H9 (cell line): ENCODE measurements at regions not wholly inside any gene's neighbourhood (a gene's known extent, or its start where the extent isn't known, plus 50 kb on each side); places are given as distances from the start of the nearest gene placed in this dataset.

ENCODE experiments used
- DNase-seq: peaks from one replicate; pipeline ENCODE4 v3.0.0-alpha.2; 2017
- H2AFZ ChIP-seq: one replicate; pipeline ENCODE4 v1.6.1; 2013; ENCODE audit warnings: mild to moderate bottlenecking, low read length, control low read depth, moderate library complexity
- H2AK5ac ChIP-seq: 2 replicates; pipeline ENCODE4 v1.6.1; 2013; ENCODE audit warnings: low read length, control low read depth, mixed read lengths; ENCODE audit not compliant: insufficient read length
- H2BK120ac ChIP-seq: one replicate; pipeline ENCODE4 v1.6.1; 2013; ENCODE audit warnings: low read depth, mild to moderate bottlenecking, low read length, control low read depth, inconsistent platforms; ENCODE audit not compliant: poor library complexity, severe bottlenecking
- H2BK12ac ChIP-seq: 2 replicates; pipeline ENCODE4 v1.6.1; 2013; ENCODE audit warnings: low read length, control low read depth, mixed read lengths, low read depth; ENCODE audit not compliant: insufficient read length
- H2BK15ac ChIP-seq: 2 replicates; pipeline ENCODE4 v1.6.1; 2013; ENCODE audit warnings: low read depth, low read length, control low read depth
- H2BK20ac ChIP-seq: one replicate; pipeline ENCODE4 v1.6.1; 2013; ENCODE audit warnings: low read depth, mild to moderate bottlenecking, low read length, control low read depth, inconsistent platforms; ENCODE audit not compliant: poor library complexity, severe bottlenecking
- H2BK5ac ChIP-seq: 2 replicates; pipeline ENCODE4 v1.6.1; 2013; ENCODE audit warnings: low read length, control low read depth, mixed read lengths; ENCODE audit not compliant: insufficient read length
- H3K14ac ChIP-seq: 2 replicates; pipeline ENCODE4 v1.6.1; 2013; ENCODE audit warnings: low read length, control low read depth; ENCODE audit not compliant: insufficient read depth
- H3K18ac ChIP-seq: 2 replicates; pipeline ENCODE4 v1.6.1; 2013; ENCODE audit warnings: low read depth, mild to moderate bottlenecking, mixed read lengths, low read length, control low read depth; ENCODE audit not compliant: insufficient read length
- H3K23ac ChIP-seq: 2 replicates; pipeline ENCODE4 v1.6.1; 2013; ENCODE audit warnings: low read length, control low read depth, mixed read lengths, low read depth; ENCODE audit not compliant: insufficient read length
- H3K23me2 ChIP-seq: 2 replicates; pipeline ENCODE4 v1.6.1; 2013; ENCODE audit warnings: low read depth, mild to moderate bottlenecking, mixed read lengths, low read length, control low read depth; ENCODE audit not compliant: insufficient read length, poor library complexity, severe bottlenecking
- H3K27ac ChIP-seq: 2 replicates; pipeline ENCODE4 v1.5.1; 2013; ENCODE audit warnings: low read length, control low read depth, mixed read lengths, low read depth; ENCODE audit not compliant: insufficient read length
- H3K27me3 ChIP-seq: 2 replicates; pipeline ENCODE4 v1.6.1; 2013; ENCODE audit warnings: low read length, control low read depth, inconsistent platforms; ENCODE audit not compliant: insufficient read depth
- H3K4ac ChIP-seq: 2 replicates; pipeline ENCODE4 v1.6.1; 2013; ENCODE audit warnings: low read depth, mild to moderate bottlenecking, control low read depth, inconsistent platforms, low read length, moderate library complexity
- H3K4me1 ChIP-seq: 2 replicates; pipeline ENCODE4 v1.6.1; 2013; ENCODE audit warnings: low read length, control low read depth, inconsistent platforms; ENCODE audit not compliant: insufficient read depth
- H3K4me2 ChIP-seq: 2 replicates; pipeline ENCODE4 v1.6.1; 2013; ENCODE audit warnings: low read length, control low read depth, mixed read lengths; ENCODE audit not compliant: insufficient read length, insufficient read depth
- H3K56ac ChIP-seq: 2 replicates; pipeline ENCODE4 v1.6.1; 2013; ENCODE audit warnings: low read depth, mild to moderate bottlenecking, mixed read lengths, low read length, control low read depth; ENCODE audit not compliant: insufficient read length
- H3K79me1 ChIP-seq: 2 replicates; pipeline ENCODE4 v1.6.1; 2013; ENCODE audit warnings: low read depth, mild to moderate bottlenecking, moderate library complexity, low read length, control low read depth, inconsistent platforms; ENCODE audit not compliant: insufficient read depth, poor library complexity, severe bottlenecking
- H3K79me2 ChIP-seq: 2 replicates; pipeline ENCODE4 v1.6.1; 2013; ENCODE audit warnings: low read length, control low read depth, inconsistent platforms; ENCODE audit not compliant: insufficient read depth
- H3K9ac ChIP-seq: 2 replicates; pipeline ENCODE4 v1.6.1; 2013; ENCODE audit warnings: low read length, control low read depth, mixed read lengths; ENCODE audit not compliant: insufficient read length; ENCODE audit errors: extremely low read depth
- H3K9me3 ChIP-seq: one replicate; pipeline ENCODE4 v1.6.1; 2013; ENCODE audit warnings: low read depth, low read length, inconsistent platforms; ENCODE audit not compliant: control insufficient read depth
- H3T11ph ChIP-seq: one replicate; pipeline ENCODE4 v1.6.1; 2013; ENCODE audit warnings: mild to moderate bottlenecking, low read length, control low read depth, inconsistent platforms
- H4K20me1 ChIP-seq: one replicate; pipeline ENCODE4 v1.6.1; 2013; ENCODE audit not compliant: control insufficient read depth, insufficient read length, insufficient read depth
- H4K5ac ChIP-seq: 2 replicates; pipeline ENCODE4 v1.6.1; 2013; ENCODE audit warnings: low read depth, mild to moderate bottlenecking, mixed read lengths, low read length, control low read depth; ENCODE audit not compliant: insufficient read length
- H4K8ac ChIP-seq: replicated peaks from 2 replicates; pipeline ENCODE4 v1.6.1; 2013; ENCODE audit warnings: low read length, control low read depth, mixed read lengths, low read depth; ENCODE audit not compliant: insufficient read length
- H4K91ac ChIP-seq: 2 replicates; pipeline ENCODE4 v1.6.1; 2013; ENCODE audit warnings: low read depth, mild to moderate bottlenecking, moderate library complexity, mixed read lengths, low read length, control low read depth; ENCODE audit not compliant: insufficient read length
- H3K27ac Mint-ChIP-seq, 3 experiments: 2 replicates in 2 of 3; 3 replicates in 1 of 3; pipeline ENCODE4 v1.8.0; 2020 to 2021; ENCODE audit warnings: mixed read lengths in 3 of 3, mild to moderate bottlenecking in 1 of 3, moderate library complexity in 1 of 3
- H3K27me3 Mint-ChIP-seq: 2 replicates; pipeline ENCODE4 v1.8.0; 2021; ENCODE audit warnings: low read depth, mild to moderate bottlenecking, moderate library complexity, mixed read lengths
- H3K36me3 Mint-ChIP-seq, 3 experiments: 2 replicates in 2 of 3; 3 replicates in 1 of 3; pipeline ENCODE4 v1.8.0; 2020 to 2021; ENCODE audit warnings: low read depth in 3 of 3, mixed read lengths in 3 of 3; ENCODE audit not compliant: insufficient read depth in 1 of 3
- H3K4me1 Mint-ChIP-seq, 2 experiments: 2 replicates each; pipeline ENCODE4 v1.8.0; 2020; ENCODE audit warnings: mixed read lengths in 2 of 2
- H3K4me3 Mint-ChIP-seq, 2 experiments: 2 replicates in 1 of 2; 3 replicates in 1 of 2; pipeline ENCODE4 v1.8.0; 2020 to 2021; ENCODE audit warnings: mild to moderate bottlenecking in 2 of 2, mixed read lengths in 2 of 2, moderate library complexity in 1 of 2
- H3K9me3 Mint-ChIP-seq, 2 experiments: 2 replicates in 1 of 2; 3 replicates in 1 of 2; pipeline ENCODE4 v1.8.0; 2020; ENCODE audit warnings: mild to moderate bottlenecking in 2 of 2, mixed read lengths in 2 of 2, moderate library complexity in 1 of 2
- TF ChIP-seq, protein P1 (sequence below): fragments of 200-600 bp; sonication (generic); conservative IDR thresholded peaks from 3 replicates; pipeline ENCODE4 v1.8.0; 2021; ENCODE audit warnings: antibody characterized with exemption, mild to moderate bottlenecking

DNA sequence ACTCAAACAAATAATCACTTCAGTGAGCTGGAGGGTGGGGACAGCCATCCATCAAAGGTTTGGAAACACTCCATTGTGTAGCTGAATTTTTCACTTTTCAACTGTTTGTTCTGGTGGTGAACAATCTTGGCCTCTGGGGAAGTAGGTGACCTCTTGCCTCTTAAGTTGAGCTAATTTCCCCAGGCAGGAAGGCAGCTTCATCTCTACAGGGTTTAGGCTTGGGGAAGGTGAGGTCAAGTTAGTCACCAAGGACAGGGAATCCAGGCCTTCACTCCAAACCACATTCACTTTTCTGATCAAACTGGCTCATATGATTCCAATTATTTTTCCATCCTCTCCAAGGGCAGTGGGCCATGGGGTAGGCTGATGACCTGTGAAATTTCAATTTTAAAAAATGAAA, 138.3 kb upstream of the HABP2 start:
- Histone ChIP-seq H3K14ac (no peak overlapping the region), H3K79me2 (no peaks in the 10 kb centered on the region), H3K56ac (no peak overlapping the region), H2AK5ac (no peak overlapping the region), H3K18ac (no peak overlapping the region), H3K23me2 (no peaks in the 10 kb centered on the region), H4K91ac (no peak overlapping the region), H4K8ac (no peak overlapping the region), H2BK20ac (no peak overlapping the region), H4K5ac (no peak overlapping the region), H3K27ac (no peak overlapping the region), H4K20me1 (no peaks in the 10 kb centered on the region), H3K4me2 (no peak overlapping the region), H2BK12ac (no peak overlapping the region), H3K23ac (no peak overlapping the region), H2AFZ (no peak overlapping the region), H3K9me3 (no peaks in the 10 kb centered on the region), H3K4me1 (peaks cover 11% of the 10 kb centered on the region), H2BK5ac (no peak overlapping the region), H2BK120ac (no peak overlapping the region), H3K79me1 (no peaks in the 10 kb centered on the region), H3K27me3 (no peaks in the 10 kb centered on the region), H3K4ac (no peak overlapping the region), H3T11ph (no peak overlapping the region), H2BK15ac (no peak overlapping the region), H3K9ac (no peak overlapping the region)
- Mint-ChIP-seq H3K27me3 (peaks cover 38% of the 10 kb centered on the region), H3K4me3 (no peak overlapping the region), H3K36me3 (no peaks in the 10 kb centered on the region), H3K27ac (no peak overlapping the region), H3K9me3 (peaks cover 5 to 7% of the 10 kb centered on the region in 2 experiments), H3K4me1 (peaks cover 20 to 22% of the 10 kb centered on the region in 2 experiments)
- TF ChIP-seq, protein P1, sequence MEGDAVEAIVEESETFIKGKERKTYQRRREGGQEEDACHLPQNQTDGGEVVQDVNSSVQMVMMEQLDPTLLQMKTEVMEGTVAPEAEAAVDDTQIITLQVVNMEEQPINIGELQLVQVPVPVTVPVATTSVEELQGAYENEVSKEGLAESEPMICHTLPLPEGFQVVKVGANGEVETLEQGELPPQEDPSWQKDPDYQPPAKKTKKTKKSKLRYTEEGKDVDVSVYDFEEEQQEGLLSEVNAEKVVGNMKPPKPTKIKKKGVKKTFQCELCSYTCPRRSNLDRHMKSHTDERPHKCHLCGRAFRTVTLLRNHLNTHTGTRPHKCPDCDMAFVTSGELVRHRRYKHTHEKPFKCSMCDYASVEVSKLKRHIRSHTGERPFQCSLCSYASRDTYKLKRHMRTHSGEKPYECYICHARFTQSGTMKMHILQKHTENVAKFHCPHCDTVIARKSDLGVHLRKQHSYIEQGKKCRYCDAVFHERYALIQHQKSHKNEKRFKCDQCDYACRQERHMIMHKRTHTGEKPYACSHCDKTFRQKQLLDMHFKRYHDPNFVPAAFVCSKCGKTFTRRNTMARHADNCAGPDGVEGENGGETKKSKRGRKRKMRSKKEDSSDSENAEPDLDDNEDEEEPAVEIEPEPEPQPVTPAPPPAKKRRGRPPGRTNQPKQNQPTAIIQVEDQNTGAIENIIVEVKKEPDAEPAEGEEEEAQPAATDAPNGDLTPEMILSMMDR: no peak
- no peak for DNase-seq
